HepG2 (cell line): ENCODE measurements at regions not wholly inside any gene's neighbourhood (a gene's known extent, or its start where the extent isn't known, plus 50 kb on each side); places are given as distances from the start of the nearest gene placed in this dataset.

ENCODE experiments used
- HNRNPLL ChIP-seq: fragments of 200-400 bp; formaldehyde crosslinking; IDR thresholded peaks from 2 replicates; pipeline ENCODE4 v1.6.1; 2017; ENCODE audit warnings: mild to moderate bottlenecking, low read depth, low read length; ENCODE audit not compliant: poor library complexity, severe bottlenecking
- HOXA7 ChIP-seq: sonication (generic); formaldehyde crosslinking; IDR thresholded peaks from 2 replicates; pipeline ENCODE4 v1.8.1; 2022; ENCODE audit warnings: mild to moderate bottlenecking, missing genetic modification reagents, moderate library complexity
- ISL2 ChIP-seq: sonication (generic); formaldehyde crosslinking; IDR thresholded peaks from 2 replicates; pipeline ENCODE4 v1.5.0; 2020; ENCODE audit warnings: missing genetic modification reagents
- MYNN ChIP-seq: sonication (generic); formaldehyde crosslinking; IDR thresholded peaks from 2 replicates; pipeline ENCODE4 v1.4.0; 2020; ENCODE audit warnings: mild to moderate bottlenecking, low read depth, missing genetic modification reagents
- NFIB ChIP-seq: sonication (generic); formaldehyde crosslinking; IDR thresholded peaks from 2 replicates; pipeline ENCODE4 v1.9.0; 2021; ENCODE audit warnings: missing genetic modification reagents, mild to moderate bottlenecking, borderline replicate concordance
- PAX8 ChIP-seq: sonication (generic); formaldehyde crosslinking; IDR thresholded peaks from 2 replicates; pipeline ENCODE4 v1.8.0; 2022; ENCODE audit warnings: mild to moderate bottlenecking, missing genetic modification reagents, borderline replicate concordance
- POLR2A ChIP-seq, 2 experiments: IDR thresholded peaks; 2 replicates each; pipeline ENCODE4 v1.6.1; 2011; ENCODE audit warnings: low read depth in 2 of 2, low read length in 2 of 2, mild to moderate bottlenecking in 1 of 2, moderate library complexity in 1 of 2; ENCODE audit not compliant: insufficient read depth in 1 of 2
- RBFOX2 ChIP-seq: fragments of 200-400 bp; formaldehyde crosslinking; IDR thresholded peaks from 2 replicates; pipeline ENCODE4 v1.6.1; 2017; ENCODE audit warnings: low read depth, mild to moderate bottlenecking, low read length
- RCOR2 ChIP-seq: IDR thresholded peaks from 2 replicates; pipeline ENCODE4 v1.6.1; 2016; ENCODE audit warnings: missing biosample characterization, missing genetic modification reagents
- ZMAT3 ChIP-seq: sonication (generic); formaldehyde crosslinking; conservative IDR thresholded peaks from 2 replicates; pipeline ENCODE4 v1.7.0; 2021; ENCODE audit warnings: missing genetic modification reagents
- ZNF121 ChIP-seq: sonication (generic); formaldehyde crosslinking; IDR thresholded peaks from 2 replicates; pipeline ENCODE4 v1.5.0; 2020; ENCODE audit warnings: mild to moderate bottlenecking, missing genetic modification reagents
- ZNF30 ChIP-seq: sonication (generic); formaldehyde crosslinking; IDR thresholded peaks from 2 replicates; pipeline ENCODE4 v1.5.0; 2020; ENCODE audit warnings: mild to moderate bottlenecking, missing genetic modification reagents
- ZNF572 ChIP-seq: sonication (generic); formaldehyde crosslinking; IDR thresholded peaks from 2 replicates; pipeline ENCODE4 v1.5.1; 2020; ENCODE audit warnings: mild to moderate bottlenecking, missing genetic modification reagents
- ZNF839 ChIP-seq: sonication (generic); formaldehyde crosslinking; IDR thresholded peaks from 2 replicates; pipeline ENCODE4 v1.4.0; 2020; ENCODE audit warnings: missing genetic modification reagents, mild to moderate bottlenecking, borderline replicate concordance
- ZSCAN12 ChIP-seq: sonication (generic); formaldehyde crosslinking; IDR thresholded peaks from 2 replicates; pipeline ENCODE4 v1.9.0; 2021; ENCODE audit warnings: mild to moderate bottlenecking, missing genetic modification reagents
- ZSCAN30 ChIP-seq: sonication (generic); formaldehyde crosslinking; IDR thresholded peaks from 2 replicates; pipeline ENCODE4 v1.5.0; 2020; ENCODE audit warnings: mild to moderate bottlenecking, missing genetic modification reagents
- TF ChIP-seq, protein P1 (sequence below): sonication (generic); formaldehyde crosslinking; IDR thresholded peaks from 2 replicates; pipeline ENCODE4 v1.4.0; 2020; ENCODE audit warnings: missing genetic modification reagents, borderline replicate concordance
- TF ChIP-seq, protein P2 (sequence below): IDR thresholded peaks from 2 replicates; pipeline ENCODE4 v1.6.1; 2016; ENCODE audit warnings: low read depth
- TF ChIP-seq, protein P3 (sequence below): sonication (generic); formaldehyde crosslinking; IDR thresholded peaks from 2 replicates; pipeline ENCODE4 v1.5.1; 2020; ENCODE audit warnings: mild to moderate bottlenecking, missing genetic modification reagents, moderate library complexity

DNA sequence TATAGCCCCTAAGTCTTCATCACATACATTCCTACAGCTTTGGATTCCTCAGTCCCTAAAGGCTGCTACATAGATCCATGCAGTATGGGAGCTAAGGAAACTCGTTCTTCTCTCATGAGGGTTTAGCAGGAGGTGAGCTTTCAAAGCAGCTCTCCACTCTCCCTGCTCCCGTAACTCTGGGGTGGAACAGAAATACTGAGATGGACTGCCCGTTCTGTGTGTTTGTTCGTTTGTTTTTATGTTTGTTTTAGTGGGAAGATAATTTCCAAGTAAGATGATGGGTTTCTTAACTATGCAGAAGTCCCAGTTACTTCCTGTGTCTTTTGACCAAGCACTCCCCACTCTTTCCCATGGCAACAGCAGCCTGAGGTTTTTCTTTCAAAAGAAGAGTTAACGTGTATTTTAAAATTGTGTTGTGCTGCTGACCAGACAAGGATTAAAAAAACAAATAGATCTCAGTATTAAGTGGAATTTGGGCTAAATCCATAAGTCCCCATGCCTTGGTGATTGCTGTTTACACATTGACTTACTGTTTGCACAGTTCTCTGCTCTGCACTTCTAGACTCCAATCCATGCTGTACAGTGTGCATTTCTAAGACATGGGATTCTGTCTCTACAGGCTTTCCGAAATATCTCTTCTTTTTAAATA is 156.4 kb upstream of the SH3BP4 start (continued):
- TF ChIP-seq, protein P1, sequence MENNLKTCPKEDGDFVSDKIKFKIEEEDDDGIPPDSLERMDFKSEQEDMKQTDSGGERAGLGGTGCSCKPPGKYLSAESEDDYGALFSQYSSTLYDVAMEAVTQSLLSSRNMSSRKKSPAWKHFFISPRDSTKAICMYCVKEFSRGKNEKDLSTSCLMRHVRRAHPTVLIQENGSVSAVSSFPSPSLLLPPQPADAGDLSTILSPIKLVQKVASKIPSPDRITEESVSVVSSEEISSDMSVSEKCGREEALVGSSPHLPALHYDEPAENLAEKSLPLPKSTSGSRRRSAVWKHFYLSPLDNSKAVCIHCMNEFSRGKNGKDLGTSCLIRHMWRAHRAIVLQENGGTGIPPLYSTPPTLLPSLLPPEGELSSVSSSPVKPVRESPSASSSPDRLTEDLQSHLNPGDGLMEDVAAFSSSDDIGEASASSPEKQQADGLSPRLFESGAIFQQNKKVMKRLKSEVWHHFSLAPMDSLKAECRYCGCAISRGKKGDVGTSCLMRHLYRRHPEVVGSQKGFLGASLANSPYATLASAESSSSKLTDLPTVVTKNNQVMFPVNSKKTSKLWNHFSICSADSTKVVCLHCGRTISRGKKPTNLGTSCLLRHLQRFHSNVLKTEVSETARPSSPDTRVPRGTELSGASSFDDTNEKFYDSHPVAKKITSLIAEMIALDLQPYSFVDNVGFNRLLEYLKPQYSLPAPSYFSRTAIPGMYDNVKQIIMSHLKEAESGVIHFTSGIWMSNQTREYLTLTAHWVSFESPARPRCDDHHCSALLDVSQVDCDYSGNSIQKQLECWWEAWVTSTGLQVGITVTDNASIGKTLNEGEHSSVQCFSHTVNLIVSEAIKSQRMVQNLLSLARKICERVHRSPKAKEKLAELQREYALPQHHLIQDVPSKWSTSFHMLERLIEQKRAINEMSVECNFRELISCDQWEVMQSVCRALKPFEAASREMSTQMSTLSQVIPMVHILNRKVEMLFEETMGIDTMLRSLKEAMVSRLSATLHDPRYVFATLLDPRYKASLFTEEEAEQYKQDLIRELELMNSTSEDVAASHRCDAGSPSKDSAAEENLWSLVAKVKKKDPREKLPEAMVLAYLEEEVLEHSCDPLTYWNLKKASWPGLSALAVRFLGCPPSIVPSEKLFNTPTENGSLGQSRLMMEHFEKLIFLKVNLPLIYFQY (CRISPR knock-in tag): peak; percentile 15
- TF ChIP-seq HOXA7 (no peak), ZNF572 (no peak), NFIB (no peak), ZMAT3 (CRISPR knock-in tag) (no peak; the same call in 1 of the 2 replicates), ZNF839 (CRISPR knock-in tag) (no peak), PAX8 (0 out of 2 replicates have a peak, but pooled peaks have one; percentile 34), MYNN (CRISPR knock-in tag) (no peak), RCOR2 (CRISPR knock-in tag) (peak; percentile 73; the same call in 1 of the 2 replicates), ZNF121 (CRISPR knock-in tag) (no peak), ZSCAN12 (CRISPR knock-in tag) (no peak), ZNF30 (no peak), ZSCAN30 (CRISPR knock-in tag) (0 out of 2 replicates have a peak, but pooled peaks have one; percentile 18), RBFOX2 (no peak), POLR2A (IDR thresholded peaks at IDR 0.05; ENCODE audit: insufficient read depth in 1 of 2, low read depth in 2 of 2, low read length in 2 of 2) (no peak), ISL2 (CRISPR knock-in tag) (no peak), HNRNPLL (no peak)
- TF ChIP-seq, protein P2, sequence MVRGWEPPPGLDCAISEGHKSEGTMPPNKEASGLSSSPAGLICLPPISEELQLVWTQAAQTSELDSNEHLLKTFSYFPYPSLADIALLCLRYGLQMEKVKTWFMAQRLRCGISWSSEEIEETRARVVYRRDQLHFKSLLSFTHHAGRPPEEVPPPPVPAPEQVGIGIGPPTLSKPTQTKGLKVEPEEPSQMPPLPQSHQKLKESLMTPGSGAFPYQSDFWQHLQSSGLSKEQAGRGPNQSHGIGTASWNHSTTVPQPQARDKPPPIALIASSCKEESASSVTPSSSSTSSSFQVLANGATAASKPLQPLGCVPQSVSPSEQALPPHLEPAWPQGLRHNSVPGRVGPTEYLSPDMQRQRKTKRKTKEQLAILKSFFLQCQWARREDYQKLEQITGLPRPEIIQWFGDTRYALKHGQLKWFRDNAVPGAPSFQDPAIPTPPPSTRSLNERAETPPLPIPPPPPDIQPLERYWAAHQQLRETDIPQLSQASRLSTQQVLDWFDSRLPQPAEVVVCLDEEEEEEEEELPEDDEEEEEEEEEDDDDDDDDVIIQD: peak; percentile 42
- TF ChIP-seq, protein P3, sequence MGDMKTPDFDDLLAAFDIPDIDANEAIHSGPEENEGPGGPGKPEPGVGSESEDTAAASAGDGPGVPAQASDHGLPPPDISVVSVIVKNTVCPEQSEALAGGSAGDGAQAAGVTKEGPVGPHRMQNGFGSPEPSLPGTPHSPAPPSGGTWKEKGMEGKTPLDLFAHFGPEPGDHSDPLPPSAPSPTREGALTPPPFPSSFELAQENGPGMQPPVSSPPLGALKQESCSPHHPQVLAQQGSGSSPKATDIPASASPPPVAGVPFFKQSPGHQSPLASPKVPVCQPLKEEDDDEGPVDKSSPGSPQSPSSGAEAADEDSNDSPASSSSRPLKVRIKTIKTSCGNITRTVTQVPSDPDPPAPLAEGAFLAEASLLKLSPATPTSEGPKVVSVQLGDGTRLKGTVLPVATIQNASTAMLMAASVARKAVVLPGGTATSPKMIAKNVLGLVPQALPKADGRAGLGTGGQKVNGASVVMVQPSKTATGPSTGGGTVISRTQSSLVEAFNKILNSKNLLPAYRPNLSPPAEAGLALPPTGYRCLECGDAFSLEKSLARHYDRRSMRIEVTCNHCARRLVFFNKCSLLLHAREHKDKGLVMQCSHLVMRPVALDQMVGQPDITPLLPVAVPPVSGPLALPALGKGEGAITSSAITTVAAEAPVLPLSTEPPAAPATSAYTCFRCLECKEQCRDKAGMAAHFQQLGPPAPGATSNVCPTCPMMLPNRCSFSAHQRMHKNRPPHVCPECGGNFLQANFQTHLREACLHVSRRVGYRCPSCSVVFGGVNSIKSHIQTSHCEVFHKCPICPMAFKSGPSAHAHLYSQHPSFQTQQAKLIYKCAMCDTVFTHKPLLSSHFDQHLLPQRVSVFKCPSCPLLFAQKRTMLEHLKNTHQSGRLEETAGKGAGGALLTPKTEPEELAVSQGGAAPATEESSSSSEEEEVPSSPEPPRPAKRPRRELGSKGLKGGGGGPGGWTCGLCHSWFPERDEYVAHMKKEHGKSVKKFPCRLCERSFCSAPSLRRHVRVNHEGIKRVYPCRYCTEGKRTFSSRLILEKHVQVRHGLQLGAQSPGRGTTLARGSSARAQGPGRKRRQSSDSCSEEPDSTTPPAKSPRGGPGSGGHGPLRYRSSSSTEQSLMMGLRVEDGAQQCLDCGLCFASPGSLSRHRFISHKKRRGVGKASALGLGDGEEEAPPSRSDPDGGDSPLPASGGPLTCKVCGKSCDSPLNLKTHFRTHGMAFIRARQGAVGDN (CRISPR knock-in tag): 0 out of 2 replicates have a peak, but pooled peaks have one; percentile 0
